Activated naive CD4-positive, alpha-beta T cell (primary cell): ENCODE measurements at regions not wholly inside any gene's neighbourhood (a gene's known extent, or its start where the extent isn't known, plus 50 kb on each side); places are given as distances from the start of the nearest gene placed in this dataset.
"Not testable (repeated sequence)": the region's sequence is repeated elsewhere in the genome, so short reads cannot be mapped to it uniquely, and the experiment has no call there.

Experiments
- DNase-seq, 4 experiments: peaks; one replicate each; lab custom pipeline; 2025; lab: John Stamatoyannopoulos, UW

DNA sequence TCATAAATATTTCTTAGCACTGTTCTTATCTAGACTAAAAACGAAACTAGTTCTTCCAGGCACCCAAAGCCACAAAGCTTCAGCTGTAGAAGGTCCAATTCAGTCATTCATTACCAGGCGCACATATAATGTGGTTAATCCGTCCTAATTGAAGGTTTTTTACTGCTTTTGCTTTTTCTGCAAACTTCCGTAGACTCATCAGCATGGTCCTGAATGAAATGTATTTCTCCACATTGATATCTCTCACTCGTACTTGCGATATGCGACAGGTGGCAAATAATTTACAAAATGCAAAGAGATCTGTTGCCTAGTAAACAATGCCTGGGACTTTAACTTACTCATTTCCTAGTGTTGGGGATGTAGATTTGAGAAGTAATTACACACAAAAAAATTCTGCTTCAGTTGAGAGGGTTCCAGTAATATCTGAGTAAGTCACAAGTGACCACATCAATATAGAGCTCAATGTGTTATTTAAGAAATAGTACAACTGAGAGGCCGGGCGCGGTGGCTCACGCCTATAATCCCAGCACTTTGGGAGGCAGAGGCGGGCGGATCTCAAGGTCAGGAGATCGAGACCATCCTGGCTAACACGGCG lies 75.0 kb upstream of the MBNL1 start:
- DNase-seq: no peak

DNA sequence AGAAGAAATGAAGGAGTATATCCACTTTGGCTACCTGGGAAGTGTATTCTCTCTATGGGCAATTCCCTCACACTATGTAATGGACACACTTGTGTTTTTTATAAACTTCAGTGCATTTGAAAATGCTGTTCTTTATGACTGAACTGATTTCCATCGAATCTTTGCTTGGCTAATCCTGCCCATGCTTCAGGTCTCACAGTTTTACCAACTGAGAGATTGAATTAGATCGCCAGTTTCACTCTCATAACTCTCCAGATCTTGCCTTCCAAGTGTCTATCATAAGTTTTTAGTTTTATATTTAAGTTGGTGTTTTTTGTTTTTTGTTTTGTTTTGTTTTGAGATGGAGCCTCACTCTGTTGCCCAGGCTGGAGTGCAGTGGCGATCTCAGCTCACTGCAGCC lies 73.5 kb upstream of the MBNL1 start:
- DNase-seq: no peak

DNA sequence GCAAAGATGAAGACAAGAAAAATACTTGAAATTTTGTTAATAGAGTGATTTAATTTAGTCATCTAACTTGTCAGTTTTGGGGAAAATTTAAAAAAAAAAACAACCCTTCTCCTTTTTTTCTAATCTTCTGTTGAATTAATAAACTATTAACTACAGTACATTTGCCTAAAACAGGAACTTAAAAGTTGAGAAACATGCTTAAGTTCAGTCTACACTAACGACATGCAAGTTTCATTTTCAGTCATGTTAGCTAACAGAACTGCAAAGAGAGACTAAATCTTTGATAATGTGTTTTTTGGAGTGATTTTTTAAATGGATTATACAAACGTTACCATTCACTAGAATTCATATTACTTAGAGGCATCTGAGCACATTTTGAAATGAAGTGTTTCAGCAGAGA lies 71.9 kb upstream of the MBNL1 start:
- no peak for DNase-seq

DNA sequence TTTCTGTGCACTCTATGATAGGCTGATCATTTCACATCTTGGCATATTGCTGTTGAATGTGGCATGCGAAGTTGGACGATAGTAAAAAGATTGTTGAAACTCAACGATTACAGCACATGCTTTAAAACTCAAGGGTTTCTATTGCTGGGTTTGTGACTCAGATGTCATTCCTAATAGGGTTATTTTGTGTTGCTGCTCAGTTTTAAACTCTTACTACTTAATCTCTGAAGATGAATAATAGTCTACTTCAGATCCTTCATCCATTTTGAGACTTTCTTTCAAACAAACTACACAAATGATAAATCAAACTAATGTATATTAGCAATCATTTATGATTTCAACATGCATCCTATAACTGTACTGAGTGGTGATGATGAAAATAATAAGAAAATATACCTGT lies 71.3 kb upstream of the MBNL1 start:
- no peak for DNase-seq

DNA sequence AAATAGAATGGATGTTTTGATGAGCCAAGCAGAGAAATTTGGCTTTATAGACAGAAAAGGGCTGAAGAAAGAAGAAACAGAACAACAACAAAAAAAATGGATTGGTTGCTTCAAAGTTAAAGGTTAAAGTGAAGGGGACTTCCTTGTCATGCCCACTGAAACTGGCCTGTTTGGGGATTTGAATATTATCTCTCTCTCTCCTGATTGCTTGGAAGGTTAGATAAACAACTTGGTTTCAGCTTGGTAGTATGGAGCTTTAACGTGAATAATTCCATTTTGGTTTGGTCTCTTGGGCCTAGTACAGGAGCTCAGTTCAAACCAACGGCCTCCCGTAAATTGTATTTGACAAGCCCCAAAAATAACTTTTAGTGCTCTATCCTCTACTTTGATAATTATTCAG lies 70.8 kb upstream of the MBNL1 start:
- no peak for DNase-seq

DNA sequence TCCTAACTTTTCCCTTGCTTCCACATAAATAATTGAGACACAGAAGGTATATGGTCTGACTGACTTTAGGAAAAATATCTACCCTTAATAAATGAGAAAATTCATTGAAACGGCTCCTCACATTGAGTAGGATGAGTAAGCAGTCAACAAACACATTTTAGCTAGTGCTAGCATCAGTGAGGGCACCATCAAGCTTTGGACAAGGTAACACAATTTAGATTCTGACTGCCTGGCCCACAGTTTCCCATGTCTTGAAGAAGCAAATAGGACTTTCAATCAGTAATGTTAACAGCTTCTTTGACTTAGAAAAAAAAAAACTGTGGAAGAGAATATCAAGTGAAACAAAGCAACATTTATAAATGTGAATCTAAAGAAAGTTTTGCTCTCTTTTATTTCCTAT lies 70.1 kb upstream of the MBNL1 start:
- no peak for DNase-seq

DNA sequence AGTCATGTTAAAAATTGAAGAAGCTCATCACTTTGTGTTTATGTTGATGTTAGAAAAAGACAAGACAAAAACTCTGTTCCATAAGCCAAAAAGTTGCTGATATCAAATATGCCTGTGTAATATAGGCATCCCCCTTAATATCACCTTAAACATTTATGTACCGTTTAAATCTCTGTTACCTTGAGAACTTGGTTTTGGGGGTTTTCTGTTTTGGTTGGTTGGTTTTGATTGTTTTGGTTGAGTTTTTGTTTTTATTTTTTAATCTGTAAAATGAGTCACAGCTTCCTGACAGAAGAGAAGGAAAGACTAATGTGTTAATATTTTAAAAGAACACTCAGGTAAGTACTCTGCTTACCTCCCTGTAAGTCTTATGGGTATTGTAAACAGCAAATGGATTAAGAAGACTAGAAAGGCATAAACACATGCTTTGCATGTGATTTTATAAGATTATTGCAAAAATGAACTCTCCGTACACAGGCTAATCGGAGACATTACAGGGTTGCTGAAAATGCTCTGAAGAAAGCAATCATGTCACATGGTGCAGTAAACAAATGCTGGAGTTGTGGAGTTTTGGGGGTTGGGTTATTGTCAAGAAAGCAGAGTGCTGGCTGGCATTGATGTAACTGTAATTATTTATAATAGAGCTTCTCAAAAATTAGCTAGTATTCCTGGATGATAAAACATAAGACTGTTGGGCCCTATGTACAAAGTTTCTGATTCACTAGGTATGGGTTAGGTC lies 69.5 kb upstream of the MBNL1 start:
- no peak for DNase-seq

DNA sequence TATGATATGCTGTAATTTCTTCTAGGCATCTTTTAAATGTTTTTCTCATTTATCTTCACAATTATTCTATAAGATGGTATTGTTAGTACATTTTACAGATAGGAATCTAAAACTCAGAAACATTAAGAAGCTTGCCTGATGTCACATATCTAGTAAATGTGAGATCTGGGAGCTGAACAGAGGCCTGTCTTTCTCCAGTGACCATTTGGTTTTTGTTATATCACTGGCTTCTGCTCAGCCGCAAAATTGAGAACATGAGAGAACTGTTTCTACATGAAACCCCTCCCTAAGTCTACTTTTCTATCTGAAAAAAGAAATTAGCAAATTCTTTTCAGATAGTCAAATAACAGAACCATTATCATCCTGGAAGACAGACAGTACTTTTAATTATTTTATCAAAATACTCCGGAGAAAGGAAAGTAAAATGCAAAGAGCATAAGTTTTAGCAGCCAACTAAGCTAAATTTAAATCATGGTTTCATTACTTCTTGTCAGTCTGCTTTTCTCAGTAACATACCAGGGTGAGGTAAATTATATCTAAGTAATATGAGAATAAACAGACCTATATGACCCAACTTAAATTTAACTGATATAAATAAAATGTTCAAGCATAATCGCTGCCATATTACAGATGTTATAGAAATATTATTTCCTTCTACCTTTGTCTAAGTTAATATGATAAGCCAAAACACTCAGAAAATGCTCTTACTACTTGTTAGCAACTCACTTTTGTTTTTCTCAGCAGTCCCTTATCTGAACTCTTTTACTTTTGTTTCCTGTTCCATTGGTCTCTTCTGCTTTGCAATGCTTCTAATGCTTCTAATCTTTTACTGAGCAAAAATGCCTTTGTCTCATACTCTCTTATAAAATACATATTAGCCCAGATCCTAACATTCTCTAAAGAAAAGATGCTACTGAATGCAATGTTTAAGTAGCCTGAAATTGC lies 68.0 kb upstream of the MBNL1 start:
- DNase-seq: no peak

DNA sequence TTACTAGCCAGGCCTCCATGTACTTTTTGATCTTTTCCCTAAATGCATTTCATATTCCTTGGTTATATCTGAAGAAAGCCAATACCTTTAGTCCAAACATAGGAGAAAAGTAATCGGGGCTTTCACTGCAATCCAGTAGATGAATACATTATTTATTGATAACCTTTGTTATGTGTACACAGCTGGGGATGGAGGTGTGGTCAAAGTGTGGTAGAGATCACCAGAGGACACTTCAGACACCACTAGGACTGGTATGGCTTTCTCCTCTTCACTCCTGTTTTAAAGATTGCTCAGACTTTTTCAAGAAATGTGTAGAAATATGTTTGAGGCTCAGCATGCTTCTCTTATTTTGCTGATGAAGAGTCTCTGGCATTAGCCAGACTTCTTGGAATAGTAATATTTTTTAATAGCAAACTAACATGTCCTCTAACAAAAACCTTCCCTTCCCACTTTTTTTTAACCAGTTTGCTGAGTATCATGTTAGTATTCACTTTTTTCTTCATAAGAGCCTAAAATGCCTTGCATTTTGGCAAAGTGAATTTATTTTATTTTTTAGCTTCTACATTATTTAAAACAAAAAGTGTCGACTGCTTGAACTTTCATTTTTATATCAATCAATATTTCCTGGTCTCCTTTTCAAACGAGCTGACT lies 65.6 kb upstream of the MBNL1 start:
- no peak for DNase-seq

DNA sequence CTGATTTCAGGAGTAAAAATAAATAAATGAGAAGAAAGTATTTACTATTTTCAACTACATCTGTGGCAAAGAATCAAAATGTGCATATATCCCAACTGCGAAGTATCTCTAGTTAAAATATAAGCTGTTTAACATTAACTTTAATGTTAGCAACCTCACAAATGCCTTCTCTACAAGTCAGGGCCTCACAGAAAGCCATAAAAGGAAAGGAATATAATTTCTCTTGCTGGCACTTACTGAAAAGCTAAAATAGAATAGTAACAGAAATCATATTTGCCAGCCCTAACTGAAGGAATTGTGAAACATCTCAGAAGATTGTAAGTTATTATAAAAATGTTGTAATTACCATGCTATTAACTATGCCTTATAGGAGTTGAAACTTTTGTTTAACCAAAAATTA lies 65.1 kb upstream of the MBNL1 start:
- no peak for DNase-seq

DNA sequence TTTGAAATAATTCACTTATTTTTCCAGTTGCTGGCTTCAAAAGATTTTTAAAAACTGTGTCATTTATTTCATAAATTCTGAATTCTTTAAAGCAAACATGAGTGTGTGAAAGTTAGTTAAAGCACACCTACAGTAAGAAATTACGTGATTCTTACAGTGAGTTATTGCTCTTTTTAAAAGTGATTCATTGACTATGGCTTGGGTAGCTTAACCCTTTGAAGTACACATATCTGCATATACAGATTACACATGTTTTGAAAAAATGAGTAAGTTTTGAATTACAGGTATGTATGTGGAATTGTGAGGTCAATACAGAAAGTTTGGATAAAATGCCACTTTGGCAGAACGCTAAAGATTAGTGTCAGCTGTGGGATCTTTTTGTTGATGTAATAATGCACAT lies 64.5 kb upstream of the MBNL1 start:
- DNase-seq: no peak

DNA sequence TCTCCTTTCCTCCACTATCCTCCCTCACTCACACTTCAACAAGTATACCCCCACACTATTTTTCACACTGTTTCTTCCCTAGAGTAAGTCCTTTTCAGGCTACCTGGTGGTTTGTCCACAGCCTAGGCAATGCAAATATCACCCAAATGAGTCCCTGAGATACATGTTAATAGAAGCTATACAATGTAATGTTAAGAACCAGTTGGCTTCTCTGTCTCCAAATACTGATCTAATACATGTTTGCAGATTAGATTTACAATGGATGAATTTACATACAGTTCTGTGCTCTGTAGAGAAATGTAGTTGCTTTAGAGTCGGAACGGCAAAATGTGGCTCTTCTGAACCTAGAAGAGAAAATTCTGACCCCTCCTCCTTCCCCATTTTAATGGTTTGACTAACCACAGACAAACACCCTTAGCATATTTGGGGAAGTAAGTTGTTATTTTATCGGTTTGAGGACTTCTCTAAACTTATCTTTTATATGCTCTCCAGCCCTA lies 63.6 kb upstream of the MBNL1 start:
- no peak for DNase-seq

DNA sequence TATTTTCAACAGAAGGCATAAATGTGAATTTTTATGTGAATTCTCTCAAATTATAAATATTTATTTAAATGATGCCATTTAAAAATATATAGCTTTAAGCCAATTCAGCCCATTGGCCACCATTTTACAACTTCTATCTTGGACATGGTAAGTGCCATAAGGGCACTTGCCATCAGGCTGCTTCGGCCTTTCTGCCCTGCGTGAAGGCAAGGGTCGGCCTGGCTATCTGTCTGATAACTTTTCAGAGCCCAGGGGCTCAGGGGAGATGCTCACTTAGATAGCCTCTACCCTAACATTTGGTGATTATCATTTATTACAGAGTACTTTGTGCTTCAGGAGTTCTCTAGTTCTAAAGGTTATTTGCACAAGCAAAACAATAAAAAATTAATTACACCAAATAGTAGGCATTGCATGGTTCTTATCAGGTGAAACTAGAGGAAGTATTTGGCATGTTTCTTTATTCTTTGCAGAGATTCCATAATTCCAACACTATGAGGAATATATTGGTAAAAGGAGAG lies 62.4 kb upstream of the MBNL1 start:
- no peak for DNase-seq

DNA sequence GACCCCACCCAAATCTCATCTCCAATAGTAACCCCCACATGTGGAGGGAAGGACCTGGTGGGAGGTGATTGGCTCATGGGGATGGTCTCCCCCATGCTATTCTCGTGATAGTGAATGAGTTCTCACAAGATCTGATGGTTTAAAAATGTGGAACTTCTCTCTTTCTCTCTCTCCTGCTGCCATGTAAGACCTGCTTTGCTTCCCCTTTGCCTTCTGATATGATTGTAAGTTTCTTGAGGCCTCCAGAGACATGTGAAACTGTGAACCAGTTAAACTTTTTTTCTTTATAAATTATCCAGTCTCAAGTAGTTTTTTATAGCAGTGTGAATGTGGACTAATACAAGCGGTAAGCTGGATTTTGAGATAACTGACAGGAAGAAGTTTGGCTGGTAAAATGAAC lies 60.3 kb upstream of the MBNL1 start:
- DNase-seq: no peak

DNA sequence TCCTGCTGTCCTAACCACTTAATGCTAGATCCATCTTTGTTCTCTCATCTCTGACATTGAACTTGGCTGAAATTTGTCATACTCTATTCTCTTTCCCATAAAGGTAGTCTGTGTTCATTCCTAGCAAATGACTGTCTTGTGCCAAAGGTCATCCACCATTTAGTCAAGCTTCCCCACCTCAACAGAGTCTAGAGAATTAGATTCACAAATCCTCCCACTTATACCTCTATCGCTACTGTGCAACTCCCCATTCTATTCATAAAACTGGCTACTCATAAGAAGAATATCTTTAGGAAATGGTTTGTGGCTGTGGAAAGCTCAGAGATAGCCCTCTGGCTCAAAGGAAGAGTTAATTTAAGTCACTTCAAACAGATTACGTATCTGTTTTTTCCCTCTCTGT lies 59.7 kb upstream of the MBNL1 start:
- DNase-seq: no peak

DNA sequence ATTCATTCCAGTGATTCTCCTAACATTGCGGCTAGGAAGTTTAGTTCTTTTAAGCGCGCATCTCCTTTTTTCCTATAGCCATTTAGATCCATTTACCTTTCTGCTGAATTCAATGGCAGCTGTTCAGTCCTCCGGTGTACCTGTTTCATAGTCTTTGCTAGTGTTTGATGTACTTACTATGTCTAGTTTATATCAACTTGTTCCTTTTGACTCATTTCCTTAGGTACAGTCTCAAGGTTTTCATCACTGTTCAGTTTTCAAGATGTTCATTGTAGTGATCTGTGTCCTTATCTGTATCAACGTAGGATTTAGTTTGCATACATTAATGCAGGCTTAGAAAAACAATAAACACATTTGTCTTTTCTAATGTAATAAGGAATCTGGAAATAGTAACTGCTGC lies 59.0 kb upstream of the MBNL1 start:
- DNase-seq: no peak

DNA sequence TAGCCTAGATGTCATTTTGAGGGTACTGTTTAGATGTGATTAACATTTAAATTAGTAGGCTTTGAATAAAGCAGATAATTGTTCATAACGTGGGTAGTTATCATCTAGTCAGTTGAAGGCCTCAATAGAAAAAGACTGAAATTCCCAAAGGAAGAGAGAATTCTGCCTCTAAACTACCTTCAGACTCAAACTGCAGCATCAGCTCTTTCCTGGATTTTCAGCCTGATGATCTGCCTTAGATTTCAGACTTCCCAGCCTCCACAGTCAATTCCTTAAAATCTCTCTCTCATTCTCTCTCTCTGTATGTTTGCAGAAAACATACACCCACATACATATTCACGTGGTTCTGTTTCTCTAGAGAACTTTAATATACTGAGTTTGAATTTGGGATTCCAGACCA lies 58.0 kb upstream of the MBNL1 start:
- no peak for DNase-seq

DNA sequence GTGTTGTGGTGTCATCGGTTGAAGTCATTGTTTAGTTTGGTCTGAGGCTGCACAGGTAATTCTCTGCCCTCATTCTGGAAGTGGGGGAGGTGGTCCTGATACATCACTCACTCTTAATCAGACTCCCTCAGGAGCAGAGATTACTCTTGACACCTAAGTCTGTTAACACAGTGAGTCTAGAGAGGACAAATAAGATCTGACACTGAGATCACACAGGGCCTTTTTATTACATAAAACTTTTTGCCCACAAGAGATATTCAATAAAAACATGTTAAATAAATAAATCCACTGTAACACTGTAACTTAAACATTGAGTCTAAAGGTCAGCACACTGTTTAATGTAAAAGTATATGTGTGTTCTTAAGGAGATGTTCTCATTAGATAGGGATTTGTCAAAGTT lies 57.1 kb upstream of the MBNL1 start:
- no peak for DNase-seq

DNA sequence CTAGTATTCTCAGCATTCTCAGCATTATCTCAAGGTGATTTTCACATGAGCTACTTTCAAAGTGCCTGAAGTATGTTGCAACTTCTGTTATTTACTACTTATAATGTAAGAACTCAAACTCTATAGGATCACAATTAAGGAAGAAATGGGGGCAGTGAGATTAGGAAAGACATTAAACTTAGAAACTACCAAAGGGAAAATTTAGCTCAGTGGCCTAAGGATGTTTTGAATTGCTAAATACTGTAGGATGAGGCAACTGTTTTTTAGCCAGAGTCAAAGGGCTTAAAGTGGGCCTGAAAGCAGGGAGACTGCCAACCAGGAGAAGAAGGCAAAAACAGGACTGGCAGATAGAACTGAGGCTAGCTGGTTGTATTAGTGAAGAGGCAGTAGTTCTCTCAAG lies 55.5 kb upstream of the MBNL1 start:
- DNase-seq: no peak

DNA sequence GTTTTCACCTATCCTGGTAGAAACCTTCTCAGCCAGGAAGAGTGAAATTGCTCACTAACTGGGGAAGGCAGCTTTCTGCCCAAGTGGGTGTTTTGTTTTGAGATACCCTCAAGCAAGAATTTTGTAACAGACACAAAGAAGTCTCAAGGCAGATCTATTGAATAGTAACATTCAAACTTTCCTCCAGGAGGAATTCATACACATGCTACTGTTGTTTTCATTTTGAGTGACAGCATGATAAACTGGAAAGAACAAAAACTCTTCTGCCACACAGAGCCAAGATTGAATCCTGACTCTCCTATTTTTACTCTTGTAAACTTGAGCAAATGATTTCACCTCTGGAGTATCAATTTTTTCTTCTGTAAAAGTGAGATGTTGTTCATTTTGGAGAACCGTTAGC lies 54.8 kb upstream of the MBNL1 start:
- no peak for DNase-seq

DNA sequence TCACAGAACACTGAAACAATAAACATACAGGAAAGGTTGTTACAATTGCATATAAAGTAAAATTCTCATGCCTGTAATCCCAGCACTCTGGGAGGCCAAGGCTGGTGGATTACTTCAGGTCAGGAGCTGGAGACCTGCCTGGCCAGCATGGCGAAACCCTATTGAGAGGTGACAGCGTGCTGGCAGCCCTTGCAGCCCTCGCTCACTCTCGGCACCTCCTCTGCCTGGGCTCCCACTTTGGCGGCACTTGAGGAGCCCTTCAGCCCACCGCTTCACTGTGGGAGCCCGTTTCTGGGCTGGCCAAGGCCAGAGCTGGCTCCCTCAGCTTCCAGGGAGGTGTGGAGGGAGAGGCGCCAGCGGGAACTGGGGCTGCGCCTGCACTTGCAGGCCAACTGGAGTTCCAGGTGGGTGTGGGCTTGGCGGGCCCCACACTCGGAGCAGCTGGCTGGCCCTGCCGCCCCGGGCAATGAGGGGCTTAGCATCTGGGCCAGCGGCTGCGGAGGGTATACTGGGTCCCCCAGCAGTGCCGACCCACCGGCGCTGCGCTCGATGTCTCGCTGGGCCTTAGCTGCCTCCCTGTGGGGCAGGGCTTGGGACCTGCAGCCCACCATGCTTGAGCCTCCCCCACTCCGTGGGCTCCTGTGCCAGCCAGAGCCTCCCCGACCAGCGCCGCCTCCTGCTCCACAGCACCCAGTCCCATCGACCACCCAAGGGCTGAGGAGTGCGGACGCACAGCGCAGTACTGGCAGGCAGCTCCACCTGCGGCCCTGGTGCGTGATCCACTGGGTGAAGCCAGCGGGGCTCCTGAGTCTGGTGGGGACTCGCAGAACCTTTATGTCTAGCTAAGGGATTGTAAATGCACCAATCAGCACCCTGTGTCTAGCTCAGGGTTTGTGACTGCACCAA lies 51.5 kb upstream of the MBNL1 start:
- DNase-seq: not testable (repeated sequence)
